ENCODE measurements at regions not wholly inside any gene's neighbourhood (a gene's known extent, or its start where the extent isn't known, plus 50 kb on each side); places are given as distances from the start of the nearest gene placed in this dataset.

- in situ Hi-C loops (cut with MboI; ENCODE audit: low pct_unique_long_range_greater_than_20kb, low sequenced_read_pairs, unreplicated experiment) = no loop called here
- no peak for TF ChIP-seq CTCF (IDR thresholded peaks at IDR 0.05; ENCODE audit: extremely low read depth, insufficient read depth, missing control alignments)
- no peak for DNase-seq (ENCODE audit: low spot score)
Measured at GRCh38 chr4:144371485-144371884, 231.0 kb upstream of the GYPA start.

- in situ Hi-C loops (cut with MboI; ENCODE audit: low pct_unique_long_range_greater_than_20kb, low sequenced_read_pairs, unreplicated experiment) = no loop called here
- DNase-seq (ENCODE audit: low spot score) = peak; percentile 9
- TF ChIP-seq CTCF (IDR thresholded peaks at IDR 0.05; ENCODE audit: extremely low read depth, insufficient read depth, missing control alignments) = no peak
Measured at GRCh38 chr4:144374065-144374464, 233.5 kb upstream of the GYPA start.

- in situ Hi-C loops (cut with MboI; ENCODE audit: low pct_unique_long_range_greater_than_20kb, low sequenced_read_pairs, unreplicated experiment) = no loop called here
- TF ChIP-seq CTCF (IDR thresholded peaks at IDR 0.05; ENCODE audit: extremely low read depth, insufficient read depth, missing control alignments) = no peak
- DNase-seq (ENCODE audit: low spot score) = no peak
Measured at GRCh38 chr4:144376866-144377265, 236.3 kb upstream of the GYPA start.

- DNase-seq (ENCODE audit: low spot score) = no peak
- in situ Hi-C loops (cut with MboI; ENCODE audit: low pct_unique_long_range_greater_than_20kb, low sequenced_read_pairs, unreplicated experiment) = no loop called here
Measured at GRCh38 chr4:144384408-144384807, 243.9 kb upstream of the GYPA start.

GRCh38 chr4:144399927-144400326, 246.0 kb upstream of the HHIP start:
- no peak for TF ChIP-seq CTCF (IDR thresholded peaks at IDR 0.05; ENCODE audit: extremely low read depth, insufficient read depth, missing control alignments)

More at GRCh38 chr4:144384408-144384807, 243.9 kb upstream of the GYPA start:
- no peak for TF ChIP-seq CTCF (IDR thresholded peaks at IDR 0.05; ENCODE audit: extremely low read depth, insufficient read depth, missing control alignments)

GRCh38 chr4:144402176-144402575, 243.8 kb upstream of the HHIP start:
- in situ Hi-C loops (cut with MboI; ENCODE audit: low pct_unique_long_range_greater_than_20kb, low sequenced_read_pairs, unreplicated experiment) = no loop called here
- no peak for TF ChIP-seq CTCF (IDR thresholded peaks at IDR 0.05; ENCODE audit: extremely low read depth, insufficient read depth, missing control alignments)
- DNase-seq (ENCODE audit: low spot score) = no peak

More at GRCh38 chr4:144399927-144400326, 246.0 kb upstream of the HHIP start:
- DNase-seq (ENCODE audit: low spot score) = peak; percentile 14
- in situ Hi-C loops (cut with MboI; ENCODE audit: low pct_unique_long_range_greater_than_20kb, low sequenced_read_pairs, unreplicated experiment) = no loop called here

- in situ Hi-C loops (cut with MboI; ENCODE audit: low pct_unique_long_range_greater_than_20kb, low sequenced_read_pairs, unreplicated experiment) = no loop called here
Measured at GRCh38 chr4:144402999-144403398, 243.0 kb upstream of the HHIP start.

More at GRCh38 chr4:144402999-144403398, 243.0 kb upstream of the HHIP start:
- DNase-seq (ENCODE audit: low spot score) = no peak
- no peak for TF ChIP-seq CTCF (IDR thresholded peaks at IDR 0.05; ENCODE audit: extremely low read depth, insufficient read depth, missing control alignments)

All from GM13977 (cell line).